Suprapubic skin (tissue), 3 donors: ENCODE measurements at regions not wholly inside any gene's neighbourhood (a gene's known extent, or its start where the extent isn't known, plus 50 kb on each side); places are given as distances from the start of the nearest gene placed in this dataset.

Experiments used
- POLR2AphosphoS5 ChIP-seq, 3 donors: sonication (generic); formaldehyde crosslinking; IDR thresholded peaks; one replicate each; pipeline ENCODE4 v1.6.1; 2017; ENCODE audit warnings: antibody characterized with exemption in 3 of 3
- TF ChIP-seq, protein P1 (sequence below), 2 donors: fragments of 200-600 bp in 1 of 2; fragments of 450-650 bp in 1 of 2; sonication (generic) in 1 of 2; IDR thresholded peaks; one replicate each; pipeline ENCODE4 v1.5.1; 2016 to 2019; ENCODE audit warnings: antibody characterized with exemption in 2 of 2, mild to moderate bottlenecking in 1 of 2, moderate library complexity in 1 of 2

DNA sequence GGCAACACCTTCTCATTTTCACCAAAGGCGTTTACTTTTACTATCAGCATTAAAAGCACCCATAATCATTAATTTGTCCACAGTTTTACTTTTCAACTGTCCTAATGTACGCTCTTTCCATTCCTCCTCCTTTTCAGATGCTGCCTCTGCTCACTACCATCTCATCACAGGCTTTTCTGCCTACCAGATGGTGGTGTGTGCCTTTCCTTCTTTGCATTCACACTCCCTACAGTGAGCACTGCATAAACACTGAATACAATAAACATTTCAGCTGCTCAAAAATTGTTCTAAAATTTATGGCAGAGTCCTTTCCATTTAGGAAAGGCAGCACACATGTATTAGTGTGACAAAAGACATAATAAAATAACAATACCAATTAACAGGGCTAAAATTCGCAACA is 435.7 kb downstream of the GXYLT1 start:
- TF ChIP-seq, protein P1, sequence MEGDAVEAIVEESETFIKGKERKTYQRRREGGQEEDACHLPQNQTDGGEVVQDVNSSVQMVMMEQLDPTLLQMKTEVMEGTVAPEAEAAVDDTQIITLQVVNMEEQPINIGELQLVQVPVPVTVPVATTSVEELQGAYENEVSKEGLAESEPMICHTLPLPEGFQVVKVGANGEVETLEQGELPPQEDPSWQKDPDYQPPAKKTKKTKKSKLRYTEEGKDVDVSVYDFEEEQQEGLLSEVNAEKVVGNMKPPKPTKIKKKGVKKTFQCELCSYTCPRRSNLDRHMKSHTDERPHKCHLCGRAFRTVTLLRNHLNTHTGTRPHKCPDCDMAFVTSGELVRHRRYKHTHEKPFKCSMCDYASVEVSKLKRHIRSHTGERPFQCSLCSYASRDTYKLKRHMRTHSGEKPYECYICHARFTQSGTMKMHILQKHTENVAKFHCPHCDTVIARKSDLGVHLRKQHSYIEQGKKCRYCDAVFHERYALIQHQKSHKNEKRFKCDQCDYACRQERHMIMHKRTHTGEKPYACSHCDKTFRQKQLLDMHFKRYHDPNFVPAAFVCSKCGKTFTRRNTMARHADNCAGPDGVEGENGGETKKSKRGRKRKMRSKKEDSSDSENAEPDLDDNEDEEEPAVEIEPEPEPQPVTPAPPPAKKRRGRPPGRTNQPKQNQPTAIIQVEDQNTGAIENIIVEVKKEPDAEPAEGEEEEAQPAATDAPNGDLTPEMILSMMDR (IDR thresholded peaks at IDR 0.05) = no peak
- TF ChIP-seq POLR2AphosphoS5 (IDR thresholded peaks at IDR 0.05) = no peak
